Uterus (tissue), 2 donors: ENCODE measurements at regions not wholly inside any gene's neighbourhood (a gene's known extent, or its start where the extent isn't known, plus 50 kb on each side); places are given as distances from the start of the nearest gene placed in this dataset.

Source experiments
- CTCF ChIP-seq, 4 experiments: fragments of 200-600 bp in 2 of 4; fragments of 450-650 bp in 2 of 4; sonication (generic) in 2 of 4; IDR thresholded peaks; one replicate each; pipeline ENCODE4 v1.5.1; 2016 to 2019; ENCODE audit warnings: antibody characterized with exemption in 4 of 4, mild to moderate bottlenecking in 2 of 4, moderate library complexity in 1 of 4
- POLR2A ChIP-seq, 2 donors: fragments of 450-650 bp; IDR thresholded peaks; one replicate each; pipeline ENCODE4 v1.6.1; 2016; ENCODE audit warnings: antibody characterized with exemption in 2 of 2, mild to moderate bottlenecking in 1 of 2, moderate library complexity in 1 of 2

- no peak for TF ChIP-seq CTCF (IDR thresholded peaks at IDR 0.05)
- no peak for TF ChIP-seq POLR2A (IDR thresholded peaks at IDR 0.05)
Observed at GRCh38 chr1:65021795-65022194, 55.4 kb upstream of the JAK1 start.
